Testis (tissue), 2 donors: ENCODE measurements at regions not wholly inside any gene's neighbourhood (a gene's known extent, or its start where the extent isn't known, plus 50 kb on each side); places are given as distances from the start of the nearest gene placed in this dataset.

Experiments used
- CTCF ChIP-seq, 3 experiments: fragments of 450-650 bp in 2 of 3; fragments of 200-600 bp in 1 of 3; sonication (generic) in 1 of 3; IDR thresholded peaks; one replicate each; pipeline ENCODE4 v1.5.1; 2016 to 2019; ENCODE audit warnings: antibody characterized with exemption in 3 of 3, mild to moderate bottlenecking in 2 of 3, moderate library complexity in 1 of 3
- POLR2A ChIP-seq: fragments of 450-650 bp; IDR thresholded peaks from one replicate; pipeline ENCODE4 v1.6.1; 2017; ENCODE audit warnings: antibody characterized with exemption, mild to moderate bottlenecking, moderate library complexity

- TF ChIP-seq CTCF (IDR thresholded peaks at IDR 0.05), result no peak
- TF ChIP-seq POLR2A, result no peak
Measured at GRCh38 chr20:37593710-37594109, 66.0 kb upstream of the BLCAP start.
